Fibroblast of lung (primary cell): ENCODE measurements at regions not wholly inside any gene's neighbourhood (a gene's known extent, or its start where the extent isn't known, plus 50 kb on each side); places are given as distances from the start of the nearest gene placed in this dataset.

ENCODE experiments used
- CTCF ChIP-seq, 2 donors: IDR thresholded peaks in 1 of 2; conservative IDR thresholded peaks in 1 of 2; 1 replicate in 1 of 2; 2 replicates in 1 of 2; pipeline ENCODE4 v1.5.1; 2011 to 2012; ENCODE audit warnings: low read length in 2 of 2, control low read depth in 1 of 2, inconsistent platforms in 1 of 2, low read depth in 1 of 2, mild to moderate bottlenecking in 1 of 2
- EZH2 ChIP-seq: IDR thresholded peaks from 2 replicates; pipeline ENCODE4 v1.5.1; 2012; ENCODE audit warnings: low read length, control low read depth, mild to moderate bottlenecking; ENCODE audit errors: missing control alignments

- no peak for TF ChIP-seq CTCF (conservative IDR thresholded peaks at IDR 0.05 in 1 of 2, IDR thresholded peaks at IDR 0.05 in 1 of 2; ENCODE audit: low read depth in 1 of 2, low read length in 2 of 2)
- no peak for TF ChIP-seq EZH2
Measured at GRCh38 chr18:22344908-22345670, 72.6 kb downstream of the CTAGE1 start.
